WTC11 (cell line): ENCODE measurements at regions not wholly inside any gene's neighbourhood (a gene's known extent, or its start where the extent isn't known, plus 50 kb on each side); places are given as distances from the start of the nearest gene placed in this dataset.

Experiments
- ATAC-seq: fragments of 200-7000 bp; cut with Tn5 transposase; 2 replicates; pipeline ENCODE4 v1.10.0; 2021; ENCODE audit warnings: mild to moderate bottlenecking, moderate library complexity
- CTCF ChIA-PET: fragments of 300-600 bp; sonication (Branson Sonifier 250); formaldehyde crosslinking; loops from one replicate; lab custom pipeline; 2021; ENCODE audit warnings: antibody characterized with exemption; lab: Charles Lee
- POLR2A ChIA-PET: fragments of 350-600 bp; sonication (Branson Sonifier 250); formaldehyde crosslinking; loops from one replicate; lab custom pipeline; 2021; ENCODE audit warnings: antibody characterized with exemption; lab: Charles Lee
- DNase-seq: peaks from one replicate; pipeline ENCODE4 v3.0.0; 2021; ENCODE audit warnings: low spot score
- H3K27ac Mint-ChIP-seq: 2 replicates; pipeline ENCODE4 v1.8.0; 2021; ENCODE audit warnings: mixed read lengths
- H3K27me3 Mint-ChIP-seq: 2 replicates; pipeline ENCODE4 v1.8.0; 2021; ENCODE audit warnings: low read depth, mild to moderate bottlenecking, moderate library complexity, mixed read lengths
- H3K36me3 Mint-ChIP-seq: 2 replicates; pipeline ENCODE4 v1.8.0; 2021; ENCODE audit warnings: mixed read lengths
- H3K4me1 Mint-ChIP-seq: 2 replicates; pipeline ENCODE4 v1.8.0; 2022; ENCODE audit warnings: mixed read lengths
- H3K4me3 Mint-ChIP-seq: 2 replicates; pipeline ENCODE4 v1.8.0; 2021; ENCODE audit warnings: mild to moderate bottlenecking, moderate library complexity, mixed read lengths
- H3K9me3 Mint-ChIP-seq: 2 replicates; pipeline ENCODE4 v1.8.0; 2021; ENCODE audit warnings: mixed read lengths
- AFF4 ChIP-seq: sonication (generic); formaldehyde crosslinking; IDR thresholded peaks from 2 replicates; pipeline ENCODE4 v1.8.1; 2023; ENCODE audit warnings: mild to moderate bottlenecking, missing genetic modification reagents, borderline replicate concordance
- E2F4 ChIP-seq: sonication (generic); formaldehyde crosslinking; IDR thresholded peaks from 2 replicates; pipeline ENCODE4 v1.8.1; 2022; ENCODE audit warnings: low read depth, mild to moderate bottlenecking, moderate library complexity, missing genetic modification reagents, borderline replicate concordance
- ERG ChIP-seq: fragments of 250-450 bp; sonication (Bioruptor Pico); IDR thresholded peaks from 2 replicates; pipeline ENCODE4 v1.8.0; 2021; ENCODE audit warnings: mild to moderate bottlenecking
- HMGA2 ChIP-seq: fragments of 250-450 bp; sonication (Bioruptor Pico); IDR thresholded peaks from 2 replicates; pipeline ENCODE4 v1.4.0; 2021; ENCODE audit warnings: mild to moderate bottlenecking, moderate library complexity
- IRF2 ChIP-seq: sonication (generic); formaldehyde crosslinking; IDR thresholded peaks from 2 replicates; pipeline ENCODE4 v1.8.0; 2022; ENCODE audit warnings: low read depth, missing genetic modification reagents, borderline replicate concordance
- MYBL2 ChIP-seq: sonication (generic); formaldehyde crosslinking; IDR thresholded peaks from 2 replicates; pipeline ENCODE4 v1.8.1; 2023; ENCODE audit warnings: mild to moderate bottlenecking, moderate library complexity, missing genetic modification reagents
- TP53 ChIP-seq: sonication (generic); formaldehyde crosslinking; IDR thresholded peaks from 2 replicates; pipeline ENCODE4 v1.8.1; 2023; ENCODE audit warnings: mild to moderate bottlenecking, missing genetic modification reagents
- ZBTB21 ChIP-seq: sonication (generic); formaldehyde crosslinking; IDR thresholded peaks from 2 replicates; pipeline ENCODE4 v1.8.1; 2023; ENCODE audit warnings: mild to moderate bottlenecking, missing genetic modification reagents, borderline replicate concordance
- ZNF219 ChIP-seq: sonication (generic); formaldehyde crosslinking; IDR thresholded peaks from 2 replicates; pipeline ENCODE4 v1.8.0; 2023; ENCODE audit warnings: missing genetic modification reagents, mild to moderate bottlenecking, borderline replicate concordance
- ZNF232 ChIP-seq: sonication (generic); formaldehyde crosslinking; IDR thresholded peaks from 2 replicates; pipeline ENCODE4 v1.8.0; 2022; ENCODE audit warnings: mild to moderate bottlenecking, missing genetic modification reagents
- ZNF281 ChIP-seq: sonication (generic); formaldehyde crosslinking; IDR thresholded peaks from 2 replicates; pipeline ENCODE4 v1.8.0; 2023; ENCODE audit warnings: mild to moderate bottlenecking, missing genetic modification reagents
- ZNF423 ChIP-seq: fragments of 250-450 bp; sonication (Bioruptor Pico); IDR thresholded peaks from 2 replicates; pipeline ENCODE4 v2.1.2; 2022; ENCODE audit warnings: mild to moderate bottlenecking, moderate library complexity
- ZNF512 ChIP-seq: sonication (generic); formaldehyde crosslinking; IDR thresholded peaks from 2 replicates; pipeline ENCODE4 v1.8.1; 2022; ENCODE audit warnings: missing genetic modification reagents, borderline replicate concordance
- TF ChIP-seq, protein P1 (sequence below): fragments of 250-450 bp; sonication (Bioruptor Pico); IDR thresholded peaks from 2 replicates; pipeline ENCODE4 v1.9.0; 2021; ENCODE audit warnings: mild to moderate bottlenecking
- TF ChIP-seq, protein P2 (sequence below): sonication (generic); formaldehyde crosslinking; IDR thresholded peaks from 2 replicates; pipeline ENCODE4 v1.8.0; 2022; ENCODE audit warnings: missing genetic modification reagents

DNA sequence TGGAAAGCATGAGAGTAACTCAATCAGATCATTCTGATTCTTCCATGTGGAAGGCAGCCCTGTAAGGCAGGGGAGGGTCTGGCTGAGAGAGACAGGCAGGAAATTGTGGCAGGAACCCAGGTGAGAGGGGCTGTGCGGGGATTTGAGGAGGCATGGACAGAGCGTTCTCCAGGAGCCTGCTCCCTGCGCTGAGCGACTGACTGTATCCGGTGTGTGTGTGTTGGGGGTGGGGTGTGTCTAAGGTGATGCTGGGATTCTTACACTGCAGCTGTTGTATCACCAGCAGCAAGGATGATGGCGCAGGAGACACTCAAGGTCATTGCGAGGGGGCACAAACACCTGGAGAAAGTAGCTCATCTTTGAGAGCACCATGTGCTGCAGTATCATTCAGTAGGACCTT, 128.5 kb downstream of the RHOU start:
- Mint-ChIP-seq H3K4me3 (no peak overlapping the region), H3K36me3 (no peaks in the 10 kb centered on the region; the same call in 1 of the 2 replicates), H3K4me1 (peaks cover 56% of the 10 kb centered on the region), H3K9me3 (no peaks in the 10 kb centered on the region), H3K27ac (peak overlapping the region; percentile 6), H3K27me3 (no peaks in the 10 kb centered on the region)
- ChIA-PET POLR2A (no interaction called here), CTCF (interaction anchor here (1.6 kb wide), 1 partner anchor 128 kb away, joined by 5 read pairs; the partner anchor contains the start of gene RHOU)
- DNase-seq (no peak), ATAC-seq (no peak)
- no peak for TF ChIP-seq ZNF512 (CRISPR knock-in tag)
- TF ChIP-seq HMGA2 (CRISPR knock-in tag): no peak
- TF ChIP-seq IRF2 (CRISPR knock-in tag): no peak
- TF ChIP-seq MYBL2 (CRISPR knock-in tag): no peak
- no peak for TF ChIP-seq ZNF423 (CRISPR knock-in tag)

DNA sequence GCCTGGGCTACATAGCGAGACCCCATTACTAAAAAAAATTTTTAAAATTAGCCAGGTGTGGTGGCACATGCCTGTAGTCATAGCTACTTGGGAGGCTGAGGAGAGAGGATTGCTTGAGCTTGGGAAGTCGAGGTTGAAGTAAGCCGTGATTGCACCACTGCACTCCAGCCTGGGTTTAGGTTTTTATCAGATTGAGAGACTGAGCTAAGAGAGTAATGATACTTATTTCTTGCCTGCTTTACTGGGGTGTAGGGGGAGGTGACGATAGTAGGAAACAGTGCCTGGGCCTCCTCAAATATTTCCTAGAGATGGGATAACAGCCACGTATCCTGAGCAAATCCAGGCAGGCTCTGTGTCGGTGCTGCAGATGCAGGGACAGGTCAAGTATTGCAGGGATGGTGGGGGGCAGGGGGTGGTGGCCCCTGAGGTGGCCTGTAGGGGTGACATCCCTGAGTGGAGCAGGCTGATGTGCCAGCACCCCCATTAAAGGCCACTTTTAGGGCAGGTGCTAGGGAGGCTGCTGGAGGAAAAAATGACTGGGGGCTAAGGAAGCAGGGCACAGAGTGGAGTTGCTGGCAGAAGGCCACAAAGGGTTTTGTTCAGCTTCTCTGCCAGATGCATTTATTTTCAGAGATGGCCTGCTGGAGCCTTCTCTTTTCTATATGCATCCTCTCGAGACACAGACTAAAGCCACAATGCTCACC, 130.5 kb downstream of the RHOU start:
- Mint-ChIP-seq H3K36me3 (no peaks in the 10 kb centered on the region; the same call in 1 of the 2 replicates), H3K9me3 (no peaks in the 10 kb centered on the region), H3K27ac (no peak overlapping the region), H3K4me3 (no peak overlapping the region), H3K27me3 (no peaks in the 10 kb centered on the region), H3K4me1 (peaks cover 57% of the 10 kb centered on the region)
- ChIA-PET POLR2A (no interaction called here), CTCF (no interaction called here)
- DNase-seq (no peak), ATAC-seq (no peak)
- TF ChIP-seq ZNF281 (CRISPR knock-in tag) (no peak), ZBTB21 (CRISPR knock-in tag) (no peak), E2F4 (CRISPR knock-in tag) (no peak), AFF4 (no peak)
- TF ChIP-seq, protein P1, sequence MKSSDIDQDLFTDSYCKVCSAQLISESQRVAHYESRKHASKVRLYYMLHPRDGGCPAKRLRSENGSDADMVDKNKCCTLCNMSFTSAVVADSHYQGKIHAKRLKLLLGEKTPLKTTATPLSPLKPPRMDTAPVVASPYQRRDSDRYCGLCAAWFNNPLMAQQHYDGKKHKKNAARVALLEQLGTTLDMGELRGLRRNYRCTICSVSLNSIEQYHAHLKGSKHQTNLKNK (CRISPR knock-in tag): no peak

GRCh38 chr1:228866468-228866867, 131.2 kb downstream of the RHOU start:
- no peak for ATAC-seq
- Mint-ChIP-seq H3K27me3 (no peaks in the 10 kb centered on the region), H3K4me1 (peaks cover 59% of the 10 kb centered on the region), H3K4me3 (no peak overlapping the region), H3K36me3 (no peaks in the 10 kb centered on the region; the same call in 1 of the 2 replicates), H3K27ac (no peak overlapping the region; the same call in 1 of the 2 replicates), H3K9me3 (no peaks in the 10 kb centered on the region)
- DNase-seq: no peak
- ChIA-PET CTCF (no interaction called here), POLR2A (interaction anchor here (0.6 kb wide), 1 partner anchor 45 kb away, joined by 3 read pairs; no protein-coding TSS in a partner anchor)
- TF ChIP-seq MYBL2 (CRISPR knock-in tag) (no peak), ZNF219 (CRISPR knock-in tag) (no peak), ZNF232 (CRISPR knock-in tag) (no peak), ERG (CRISPR knock-in tag) (no peak), IRF2 (CRISPR knock-in tag) (no peak), TP53 (CRISPR knock-in tag) (no peak)
- TF ChIP-seq, protein P2, sequence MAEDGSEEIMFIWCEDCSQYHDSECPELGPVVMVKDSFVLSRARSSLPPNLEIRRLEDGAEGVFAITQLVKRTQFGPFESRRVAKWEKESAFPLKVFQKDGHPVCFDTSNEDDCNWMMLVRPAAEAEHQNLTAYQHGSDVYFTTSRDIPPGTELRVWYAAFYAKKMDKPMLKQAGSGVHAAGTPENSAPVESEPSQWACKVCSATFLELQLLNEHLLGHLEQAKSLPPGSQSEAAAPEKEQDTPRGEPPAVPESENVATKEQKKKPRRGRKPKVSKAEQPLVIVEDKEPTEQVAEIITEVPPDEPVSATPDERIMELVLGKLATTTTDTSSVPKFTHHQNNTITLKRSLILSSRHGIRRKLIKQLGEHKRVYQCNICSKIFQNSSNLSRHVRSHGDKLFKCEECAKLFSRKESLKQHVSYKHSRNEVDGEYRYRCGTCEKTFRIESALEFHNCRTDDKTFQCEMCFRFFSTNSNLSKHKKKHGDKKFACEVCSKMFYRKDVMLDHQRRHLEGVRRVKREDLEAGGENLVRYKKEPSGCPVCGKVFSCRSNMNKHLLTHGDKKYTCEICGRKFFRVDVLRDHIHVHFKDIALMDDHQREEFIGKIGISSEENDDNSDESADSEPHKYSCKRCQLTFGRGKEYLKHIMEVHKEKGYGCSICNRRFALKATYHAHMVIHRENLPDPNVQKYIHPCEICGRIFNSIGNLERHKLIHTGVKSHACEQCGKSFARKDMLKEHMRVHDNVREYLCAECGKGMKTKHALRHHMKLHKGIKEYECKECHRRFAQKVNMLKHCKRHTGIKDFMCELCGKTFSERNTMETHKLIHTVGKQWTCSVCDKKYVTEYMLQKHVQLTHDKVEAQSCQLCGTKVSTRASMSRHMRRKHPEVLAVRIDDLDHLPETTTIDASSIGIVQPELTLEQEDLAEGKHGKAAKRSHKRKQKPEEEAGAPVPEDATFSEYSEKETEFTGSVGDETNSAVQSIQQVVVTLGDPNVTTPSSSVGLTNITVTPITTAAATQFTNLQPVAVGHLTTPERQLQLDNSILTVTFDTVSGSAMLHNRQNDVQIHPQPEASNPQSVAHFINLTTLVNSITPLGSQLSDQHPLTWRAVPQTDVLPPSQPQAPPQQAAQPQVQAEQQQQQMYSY (CRISPR knock-in tag): no peak
